ENCODE measurements at regions not wholly inside any gene's neighbourhood (a gene's known extent, or its start where the extent isn't known, plus 50 kb on each side); places are given as distances from the start of the nearest gene placed in this dataset.

DNA sequence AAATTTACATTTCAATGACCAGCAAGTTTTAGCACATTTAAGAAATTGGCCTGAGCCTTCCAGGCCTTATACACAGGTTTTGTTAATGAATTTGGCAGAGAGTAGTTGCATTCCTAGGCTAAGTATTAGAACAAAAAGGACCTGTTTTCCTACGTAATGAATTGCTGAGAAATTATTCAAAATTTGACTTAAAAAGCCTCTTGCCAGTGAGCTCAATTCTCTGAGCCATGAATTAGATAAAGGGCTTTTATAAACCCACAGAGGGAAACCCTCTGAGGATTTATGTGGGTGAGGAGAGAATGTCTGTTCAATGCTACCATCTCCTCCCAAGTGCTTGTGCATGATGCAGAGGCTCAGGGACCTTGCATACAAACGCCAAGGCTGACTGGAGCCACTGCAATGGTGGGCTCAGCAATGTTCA is 94.5 kb upstream of the PELI2 start:
- TF ChIP-seq, protein P1, sequence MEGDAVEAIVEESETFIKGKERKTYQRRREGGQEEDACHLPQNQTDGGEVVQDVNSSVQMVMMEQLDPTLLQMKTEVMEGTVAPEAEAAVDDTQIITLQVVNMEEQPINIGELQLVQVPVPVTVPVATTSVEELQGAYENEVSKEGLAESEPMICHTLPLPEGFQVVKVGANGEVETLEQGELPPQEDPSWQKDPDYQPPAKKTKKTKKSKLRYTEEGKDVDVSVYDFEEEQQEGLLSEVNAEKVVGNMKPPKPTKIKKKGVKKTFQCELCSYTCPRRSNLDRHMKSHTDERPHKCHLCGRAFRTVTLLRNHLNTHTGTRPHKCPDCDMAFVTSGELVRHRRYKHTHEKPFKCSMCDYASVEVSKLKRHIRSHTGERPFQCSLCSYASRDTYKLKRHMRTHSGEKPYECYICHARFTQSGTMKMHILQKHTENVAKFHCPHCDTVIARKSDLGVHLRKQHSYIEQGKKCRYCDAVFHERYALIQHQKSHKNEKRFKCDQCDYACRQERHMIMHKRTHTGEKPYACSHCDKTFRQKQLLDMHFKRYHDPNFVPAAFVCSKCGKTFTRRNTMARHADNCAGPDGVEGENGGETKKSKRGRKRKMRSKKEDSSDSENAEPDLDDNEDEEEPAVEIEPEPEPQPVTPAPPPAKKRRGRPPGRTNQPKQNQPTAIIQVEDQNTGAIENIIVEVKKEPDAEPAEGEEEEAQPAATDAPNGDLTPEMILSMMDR (IDR thresholded peaks at IDR 0.05) = no peak
- intact Hi-C loops (cut with DNase I) = no loop called here
- Histone ChIP-seq H3K36me3 (no peaks in the 10 kb centered on the region), H3K9me3 (no peaks in the 10 kb centered on the region), H3K27ac (no peak overlapping the region), H3K4me1 (peaks cover 0 to 16% of the 10 kb centered on the region in 2 donors), H3K4me3 (no peak overlapping the region), H3K27me3 (no peaks in the 10 kb centered on the region)
- no peak for DNase-seq (ENCODE audit: low spot score in 2 of 2)

DNA sequence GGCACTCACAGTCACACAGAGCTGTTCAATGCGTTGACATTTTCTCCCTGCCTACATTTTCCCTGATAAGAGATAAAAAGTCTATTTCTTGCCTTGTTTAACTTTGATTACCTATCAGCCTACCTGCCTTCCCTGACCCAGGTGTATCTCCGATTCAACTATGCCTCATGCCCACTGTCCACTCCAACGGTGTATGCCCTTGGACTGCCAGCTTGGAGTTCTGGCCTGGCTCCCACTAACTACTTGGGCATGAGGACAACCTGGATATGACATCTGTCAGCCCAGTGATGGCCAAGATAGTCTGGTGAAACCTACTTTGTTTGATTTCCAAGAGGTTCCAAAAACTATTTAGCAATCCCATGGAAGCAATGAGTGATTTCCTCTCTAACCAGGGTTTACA is 93.0 kb upstream of the PELI2 start:
- H3K4me3 ChIP-seq = no peak overlapping the region
- H3K27me3 ChIP-seq = no peaks in the 10 kb centered on the region
- H3K4me1 ChIP-seq = peaks cover 0 to 16% of the 10 kb centered on the region in 2 donors
- no peaks in the 10 kb centered on the region for H3K9me3 ChIP-seq
- no peak for DNase-seq (ENCODE audit: low spot score in 2 of 2)
- no peaks in the 10 kb centered on the region for H3K36me3 ChIP-seq
- intact Hi-C loops (cut with DNase I) = no loop called here
- H3K27ac ChIP-seq = no peak overlapping the region
- TF ChIP-seq, protein P1 (IDR thresholded peaks at IDR 0.05) = no peak

- H3K27me3 ChIP-seq = no peaks in the 10 kb centered on the region
- no peaks in the 10 kb centered on the region for H3K36me3 ChIP-seq
- no peak overlapping the region for H3K4me3 ChIP-seq
- no peak overlapping the region for H3K27ac ChIP-seq
- no peaks in the 10 kb centered on the region for H3K9me3 ChIP-seq
- intact Hi-C loops (cut with DNase I) = no loop called here
- TF ChIP-seq, protein P1 (IDR thresholded peaks at IDR 0.05) = no peak
- no peak for DNase-seq (ENCODE audit: low spot score in 2 of 2)
- peaks cover 0 to 16% of the 10 kb centered on the region in 2 donors for H3K4me1 ChIP-seq
These were observed 91.7 kb upstream of the PELI2 start for GRCh38 chr14:56026506-56026905.

DNA sequence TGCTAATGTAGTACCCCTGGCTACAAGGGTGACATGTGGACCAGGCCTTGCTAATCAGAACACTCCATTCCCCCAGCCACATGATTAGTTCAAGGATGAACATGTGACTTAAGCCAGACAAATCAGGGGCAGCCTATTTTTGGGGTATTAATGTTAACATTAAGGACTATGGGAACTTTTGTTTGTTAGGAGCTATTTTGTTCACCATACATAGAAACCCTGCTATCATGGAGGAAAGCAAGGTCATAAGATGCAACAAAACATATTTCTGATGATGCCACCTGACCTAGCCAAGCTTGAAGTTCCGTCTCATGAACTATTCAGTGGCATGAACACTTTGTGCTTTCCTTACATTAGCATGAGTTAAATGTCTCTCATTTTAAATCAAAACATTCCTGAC is 90.8 kb upstream of the PELI2 start:
- no peak for DNase-seq (ENCODE audit: low spot score in 2 of 2)
- intact Hi-C loops (cut with DNase I) = no loop called here
- Histone ChIP-seq H3K27ac (peak overlapping the region in 1 of 2 donors; percentile 67), H3K36me3 (no peaks in the 10 kb centered on the region), H3K27me3 (no peaks in the 10 kb centered on the region), H3K4me1 (peaks cover 0 to 16% of the 10 kb centered on the region in 2 donors), H3K4me3 (no peak overlapping the region), H3K9me3 (no peaks in the 10 kb centered on the region)
- TF ChIP-seq, protein P1 (IDR thresholded peaks at IDR 0.05) = no peak

- H3K9me3 ChIP-seq = no peaks in the 10 kb centered on the region
- intact Hi-C loops (cut with DNase I) = no loop called here
- H3K4me3 ChIP-seq = peak overlapping the region in 1 of 2 donors; percentile 42
- H3K4me1 ChIP-seq = peaks cover 0 to 16% of the 10 kb centered on the region in 2 donors
- TF ChIP-seq, protein P1 (IDR thresholded peaks at IDR 0.05) = no peak
- no peaks in the 10 kb centered on the region for H3K27me3 ChIP-seq
- no peak for DNase-seq (ENCODE audit: low spot score in 2 of 2)
- H3K36me3 ChIP-seq = no peaks in the 10 kb centered on the region
- H3K27ac ChIP-seq = peak overlapping the region; percentile 57 to 67
These were observed 90.1 kb upstream of the PELI2 start for GRCh38 chr14:56027916-56028712.

All from ascending aorta (tissue), 2 donors.